ENCODE measurements at regions not wholly inside any gene's neighbourhood (a gene's known extent, or its start where the extent isn't known, plus 50 kb on each side); places are given as distances from the start of the nearest gene placed in this dataset.
"Not testable (repeated sequence)": the region's sequence is repeated elsewhere in the genome, so short reads cannot be mapped to it uniquely, and the experiment has no call there.

GRCh38 chr5:100641833-100642232 is 106.7 kb downstream of the FAM174A start:
- DNase-seq = no peak

DNA sequence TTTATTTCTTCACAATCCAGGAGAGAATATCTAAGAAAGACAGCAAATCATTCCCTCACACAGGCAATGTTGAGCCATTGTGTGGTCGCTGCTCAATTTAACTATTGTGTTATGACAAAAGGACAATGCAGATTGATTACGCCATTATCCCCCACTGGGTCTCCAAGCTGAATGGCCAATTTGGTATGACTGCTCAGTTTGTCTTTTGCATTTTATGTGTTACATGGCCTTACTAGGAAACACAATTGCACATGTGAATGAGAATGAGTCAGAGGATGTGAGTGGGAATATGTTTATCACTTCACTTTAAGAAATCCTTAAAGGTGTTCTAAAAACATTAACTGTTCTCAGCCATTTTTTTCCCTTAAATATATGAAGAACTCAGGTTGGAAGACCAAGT is 108.3 kb downstream of the FAM174A start:
- DNase-seq = peak; percentile 41

DNA sequence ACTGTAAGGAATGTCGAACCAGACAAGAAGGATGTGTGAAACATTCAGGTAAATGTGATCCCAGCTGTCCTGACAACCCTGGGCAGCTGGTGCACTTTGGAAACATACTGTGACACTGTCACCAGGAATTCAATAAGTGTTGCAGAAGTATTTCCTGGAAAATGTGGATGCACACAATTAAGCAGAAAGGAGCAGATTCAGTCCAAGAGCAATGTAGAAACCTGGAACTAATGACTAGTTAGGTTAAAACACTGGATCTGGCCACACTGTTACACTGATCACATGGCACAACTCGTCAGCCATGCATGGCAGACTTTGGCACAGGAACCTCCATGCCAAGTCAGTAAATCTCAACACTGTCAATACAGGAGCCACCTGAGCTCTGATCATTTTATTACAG is 109.0 kb downstream of the FAM174A start:
- no peak for DNase-seq

DNA sequence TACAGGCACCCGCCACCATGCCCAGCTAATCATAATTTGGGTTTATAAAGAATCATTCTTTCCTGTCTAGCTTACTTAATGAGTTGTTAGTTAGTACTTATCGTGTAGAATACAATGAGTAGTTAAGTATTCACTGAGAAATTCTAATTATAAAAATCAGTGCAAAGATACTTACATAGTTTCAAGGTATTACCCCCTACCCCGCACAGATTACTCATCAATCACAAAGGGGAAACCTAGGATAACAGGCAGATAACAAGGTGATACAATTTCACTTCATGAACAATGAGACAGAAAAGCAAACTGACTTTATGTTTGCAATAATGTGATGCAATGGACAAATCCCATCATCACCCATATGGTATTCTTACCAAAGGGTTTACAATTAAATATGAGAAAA is 109.6 kb downstream of the FAM174A start:
- DNase-seq = no peak

GRCh38 chr5:100646011-100646410 is 110.8 kb downstream of the FAM174A start:
- DNase-seq = no peak

GRCh38 chr5:100646691-100647090 is 111.5 kb downstream of the FAM174A start:
- DNase-seq = no peak

- peak; percentile 38 for DNase-seq
Observed at GRCh38 chr5:100647461-100648230, 112.5 kb downstream of the FAM174A start.

- DNase-seq = no peak
Observed at GRCh38 chr5:100654895-100655294, 119.7 kb downstream of the FAM174A start.

GRCh38 chr5:100656771-100657170 is 121.6 kb downstream of the FAM174A start:
- not testable (repeated sequence) for DNase-seq

DNA sequence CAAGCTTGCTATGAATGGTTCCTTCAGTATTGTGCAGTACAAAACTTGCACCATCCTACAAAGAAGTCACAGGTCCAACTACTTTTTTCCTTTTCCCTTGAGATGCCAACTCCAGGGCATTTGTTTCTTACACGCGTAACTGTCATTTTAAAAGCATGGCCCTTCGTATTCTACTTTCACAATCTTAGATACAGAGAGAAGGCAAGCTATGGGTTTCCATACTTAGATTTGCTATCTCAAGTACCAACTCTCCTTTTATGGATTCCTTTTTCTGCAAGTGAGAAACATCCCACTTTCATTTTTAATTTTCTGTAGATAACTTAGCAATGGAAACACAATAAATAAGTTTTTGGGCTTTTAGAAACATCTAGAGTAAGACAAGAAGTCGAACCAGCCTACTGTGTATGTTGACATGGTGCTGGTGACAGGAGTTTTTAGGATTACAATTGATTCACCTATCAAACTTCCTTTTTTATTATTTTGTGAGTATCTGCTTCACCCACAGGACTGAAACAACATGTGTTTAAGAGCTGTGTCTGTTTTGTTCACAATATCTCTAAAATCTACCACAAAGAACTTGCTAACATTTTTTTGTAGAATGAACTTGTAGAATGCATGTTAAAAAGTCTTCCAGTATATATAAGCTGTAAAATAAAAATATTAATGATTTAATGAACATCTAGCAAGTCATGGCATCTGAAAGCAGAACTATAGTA is 124.1 kb downstream of the FAM174A start:
- no peak for DNase-seq

DNA sequence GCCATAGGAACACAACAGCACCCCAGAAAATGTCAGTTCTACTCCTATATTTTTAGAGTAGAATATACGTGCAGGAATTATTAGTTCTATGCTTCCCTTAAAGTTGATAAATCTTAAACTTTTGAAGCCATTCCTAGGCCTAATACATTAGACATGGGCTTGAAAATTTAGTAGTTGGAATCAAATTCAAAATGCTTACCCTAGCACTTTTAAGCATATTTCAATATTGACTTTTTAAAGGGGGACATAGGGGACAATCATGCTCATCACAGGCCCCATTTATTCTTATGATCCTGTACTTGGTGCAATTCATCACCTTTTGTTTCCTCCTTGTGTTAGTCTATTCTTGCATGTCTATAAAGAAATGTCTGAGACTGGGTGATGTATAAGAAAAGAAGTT is 129.0 kb downstream of the FAM174A start:
- DNase-seq = no peak

- DNase-seq = no peak
Observed at GRCh38 chr5:100667161-100667630, 132.0 kb downstream of the FAM174A start.

GRCh38 chr5:100668511-100668910 is 133.3 kb downstream of the FAM174A start:
- no peak for DNase-seq

DNA sequence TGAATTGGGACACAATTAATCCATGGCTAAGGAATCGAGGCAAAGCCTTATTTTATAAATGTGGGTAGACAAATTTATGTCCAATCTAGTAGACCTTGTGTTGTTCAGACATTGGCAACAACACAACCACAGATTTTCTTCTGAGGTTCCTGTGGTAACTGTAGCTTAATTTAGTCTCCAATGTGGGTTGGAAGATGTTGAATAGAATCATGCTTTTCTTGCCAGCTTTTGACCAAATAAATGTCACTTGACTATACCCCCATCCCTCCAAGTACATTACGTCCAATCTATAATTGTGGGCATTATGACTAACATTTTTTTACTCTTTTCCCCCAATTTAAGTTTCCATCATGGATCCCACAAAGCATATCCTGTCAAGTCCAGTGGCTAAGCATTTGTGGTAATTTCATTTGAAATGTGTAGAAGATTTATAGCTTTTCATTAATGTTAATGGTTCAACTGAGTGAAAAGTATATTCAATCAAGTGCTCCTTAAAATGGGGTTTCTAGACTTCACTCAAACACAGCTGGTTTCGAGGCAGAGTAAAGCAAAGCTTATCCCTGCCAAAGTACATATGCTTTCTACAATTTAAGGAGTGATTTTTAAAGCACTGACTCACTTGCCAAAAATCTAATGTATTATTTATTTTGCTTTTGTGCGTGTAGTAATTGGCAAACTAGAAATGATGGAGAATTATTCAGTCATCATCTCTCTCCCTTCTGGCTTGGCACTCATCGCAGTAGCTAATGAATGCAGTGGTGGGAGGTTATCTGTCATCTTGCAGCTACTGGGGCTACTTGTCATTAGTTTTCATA is 141.8 kb downstream of the FAM174A start:
- DNase-seq = no peak

DNA sequence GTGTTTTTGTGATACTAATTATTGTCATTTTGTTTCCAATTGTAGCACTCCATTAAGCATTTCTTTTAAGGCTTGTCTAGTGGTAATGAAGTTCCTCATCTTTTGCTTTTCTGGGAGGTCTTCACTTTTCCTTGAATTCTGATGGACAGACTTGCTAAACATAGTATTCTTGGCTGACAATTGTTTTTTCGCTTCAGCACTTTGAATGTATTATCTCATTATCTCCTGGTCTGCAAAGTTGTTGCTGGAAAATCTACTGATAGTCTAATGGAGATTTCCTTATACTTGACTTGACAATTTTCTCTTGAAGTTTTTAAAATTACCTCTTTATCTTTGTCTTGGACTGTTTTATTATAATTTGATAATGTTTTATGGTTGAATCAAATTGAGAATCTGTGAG is 147.5 kb downstream of the FAM174A start:
- DNase-seq = no peak

- no peak for DNase-seq
Observed at GRCh38 chr5:100683881-100684280, 148.7 kb downstream of the FAM174A start.

GRCh38 chr5:100685122-100685521 is 149.9 kb downstream of the FAM174A start:
- not testable (repeated sequence) for DNase-seq

DNA sequence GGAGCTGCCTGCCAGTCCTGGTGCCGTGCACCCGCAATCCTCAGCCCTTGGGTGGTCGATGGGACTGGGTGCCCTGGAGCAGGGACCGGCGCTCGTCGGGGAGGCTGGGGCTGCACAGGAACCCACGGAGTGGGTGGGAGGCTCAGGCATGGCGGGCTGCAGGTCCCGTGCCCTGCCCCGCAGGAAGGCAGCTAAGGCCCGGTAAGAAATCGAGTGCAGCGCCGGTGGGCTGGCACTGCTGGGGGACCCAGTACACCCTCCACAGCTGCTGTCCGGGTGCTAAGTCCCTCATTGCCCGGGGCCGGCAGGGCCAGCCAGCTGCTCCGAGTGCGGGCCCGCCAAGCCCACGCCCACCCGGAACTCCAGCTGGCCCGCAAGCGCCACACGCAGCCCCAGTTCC is 153.7 kb downstream of the FAM174A start:
- not testable (repeated sequence) for DNase-seq

GRCh38 chr5:100690036-100690560 is 154.9 kb downstream of the FAM174A start:
- no peak for DNase-seq

DNA sequence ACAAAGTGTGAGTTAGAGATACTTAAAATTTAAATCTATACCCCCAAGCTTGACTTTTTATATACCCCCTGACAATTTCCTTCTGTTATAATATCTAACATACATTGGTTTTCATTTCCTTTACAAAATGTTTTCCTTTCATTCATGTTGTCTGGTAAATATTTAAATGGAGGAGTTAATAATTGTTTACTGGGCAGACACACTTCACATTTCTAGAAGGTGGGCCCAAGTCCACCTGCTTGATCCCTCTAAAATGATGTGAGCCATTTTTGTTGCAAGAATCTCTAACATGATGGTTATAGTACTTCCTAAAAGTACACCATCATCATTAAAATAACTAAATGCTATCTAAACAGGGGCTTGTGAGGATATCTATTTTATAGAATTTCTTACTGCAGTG is 155.9 kb downstream of the FAM174A start:
- no peak for DNase-seq

- DNase-seq = no peak
Observed at GRCh38 chr5:100691548-100691947, 156.4 kb downstream of the FAM174A start.

DNA sequence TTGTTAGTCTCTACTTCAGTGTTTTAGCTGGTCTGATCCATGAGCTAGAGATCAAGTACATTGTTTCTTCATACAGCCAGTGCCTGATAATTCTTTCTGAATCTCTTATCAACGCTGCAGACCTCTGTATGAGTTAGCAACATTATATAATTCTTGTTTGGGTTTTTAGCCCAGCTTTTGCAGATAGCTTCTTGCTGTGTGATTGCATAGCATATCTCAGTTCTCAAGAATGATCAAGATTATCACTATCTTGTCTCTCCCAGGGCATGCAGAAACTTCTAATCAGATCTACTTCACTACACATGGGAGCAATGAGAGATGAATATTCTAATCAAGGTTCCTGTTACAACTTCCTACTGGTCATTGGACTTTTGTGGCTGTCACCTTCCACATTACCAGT is 158.3 kb downstream of the FAM174A start:
- DNase-seq = no peak

- DNase-seq = no peak
Observed at GRCh38 chr5:100694100-100694499, 158.9 kb downstream of the FAM174A start.
